ENCODE measurements at regions not wholly inside any gene's neighbourhood (a gene's known extent, or its start where the extent isn't known, plus 50 kb on each side); places are given as distances from the start of the nearest gene placed in this dataset.

GRCh38 chr2:217398860-217399259 is 539.0 kb upstream of the TNP1 start:
- no peak for TF ChIP-seq CTCF (IDR thresholded peaks at IDR 0.05; ENCODE audit: insufficient read depth, low read depth, low read length)
- TF ChIP-seq EZH2 (IDR thresholded peaks at IDR 0.05; ENCODE audit: insufficient read depth, low read length), result no peak
